HepG2 (cell line): ENCODE measurements at regions not wholly inside any gene's neighbourhood (a gene's known extent, or its start where the extent isn't known, plus 50 kb on each side); places are given as distances from the start of the nearest gene placed in this dataset.

Experiments used
- ETV5 ChIP-seq: IDR thresholded peaks from 2 replicates; pipeline ENCODE4 v1.6.1; 2018; ENCODE audit warnings: missing biosample characterization, missing genetic modification reagents, inconsistent platforms, borderline replicate concordance
- POLR2A ChIP-seq, 2 experiments: IDR thresholded peaks; 2 replicates each; pipeline ENCODE4 v1.6.1; 2011; ENCODE audit warnings: low read depth in 2 of 2, low read length in 2 of 2, mild to moderate bottlenecking in 1 of 2, moderate library complexity in 1 of 2; ENCODE audit not compliant: insufficient read depth in 1 of 2
- RAD21 ChIP-seq: fragments of 450-650 bp; formaldehyde crosslinking; IDR thresholded peaks from 2 replicates; pipeline ENCODE4 v1.5.0; 2020; ENCODE audit warnings: mild to moderate bottlenecking
- ZNF878 ChIP-seq: sonication (generic); formaldehyde crosslinking; IDR thresholded peaks from 2 replicates; pipeline ENCODE4 v1.8.1; 2023; ENCODE audit warnings: mild to moderate bottlenecking, missing genetic modification reagents, moderate library complexity
- TF ChIP-seq, protein P1 (sequence below): IDR thresholded peaks from 2 replicates; pipeline ENCODE4 v1.6.1; 2016
- TF ChIP-seq, protein P2 (sequence below): sonication (generic); formaldehyde crosslinking; IDR thresholded peaks from 2 replicates; pipeline ENCODE4 v1.8.0; 2022; ENCODE audit warnings: mild to moderate bottlenecking, missing genetic modification reagents, moderate library complexity
- TF ChIP-seq, protein P3 (sequence below): IDR thresholded peaks from 2 replicates; pipeline ENCODE4 v1.6.1; 2016; ENCODE audit warnings: low read depth
- TF ChIP-seq, protein P4 (sequence below): sonication (generic); formaldehyde crosslinking; IDR thresholded peaks from 2 replicates; pipeline ENCODE4 v1.5.0; 2020; ENCODE audit warnings: mild to moderate bottlenecking, missing genetic modification reagents, moderate library complexity
- TF ChIP-seq, protein P5 (sequence below): IDR thresholded peaks from 2 replicates; pipeline ENCODE4 v1.6.1; 2016; ENCODE audit warnings: mild to moderate bottlenecking

DNA sequence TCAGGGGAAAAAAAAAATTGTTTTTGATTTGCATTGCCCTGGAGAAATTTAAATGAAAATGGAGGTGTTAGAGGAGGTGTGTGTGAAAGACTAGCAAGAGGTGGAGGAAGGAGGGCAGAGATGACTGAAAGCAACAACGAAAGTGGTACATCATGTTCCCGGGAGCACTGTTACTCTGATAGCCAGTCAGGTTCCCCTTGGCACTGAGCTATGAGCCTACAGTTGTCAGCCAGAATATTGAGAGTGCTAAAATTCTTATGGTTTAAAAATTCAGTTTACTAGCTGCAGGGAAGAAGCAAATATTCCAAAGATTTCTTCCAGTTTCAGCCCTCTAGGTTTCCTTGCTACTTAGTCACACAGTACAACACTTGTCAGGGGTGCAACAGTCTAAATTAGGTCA is 366.7 kb upstream of the DLGAP1 start:
- TF ChIP-seq, protein P1, sequence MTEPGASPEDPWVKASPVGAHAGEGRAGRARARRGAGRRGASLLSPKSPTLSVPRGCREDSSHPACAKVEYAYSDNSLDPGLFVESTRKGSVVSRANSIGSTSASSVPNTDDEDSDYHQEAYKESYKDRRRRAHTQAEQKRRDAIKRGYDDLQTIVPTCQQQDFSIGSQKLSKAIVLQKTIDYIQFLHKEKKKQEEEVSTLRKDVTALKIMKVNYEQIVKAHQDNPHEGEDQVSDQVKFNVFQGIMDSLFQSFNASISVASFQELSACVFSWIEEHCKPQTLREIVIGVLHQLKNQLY (CRISPR knock-in tag) = no peak
- TF ChIP-seq, protein P2, sequence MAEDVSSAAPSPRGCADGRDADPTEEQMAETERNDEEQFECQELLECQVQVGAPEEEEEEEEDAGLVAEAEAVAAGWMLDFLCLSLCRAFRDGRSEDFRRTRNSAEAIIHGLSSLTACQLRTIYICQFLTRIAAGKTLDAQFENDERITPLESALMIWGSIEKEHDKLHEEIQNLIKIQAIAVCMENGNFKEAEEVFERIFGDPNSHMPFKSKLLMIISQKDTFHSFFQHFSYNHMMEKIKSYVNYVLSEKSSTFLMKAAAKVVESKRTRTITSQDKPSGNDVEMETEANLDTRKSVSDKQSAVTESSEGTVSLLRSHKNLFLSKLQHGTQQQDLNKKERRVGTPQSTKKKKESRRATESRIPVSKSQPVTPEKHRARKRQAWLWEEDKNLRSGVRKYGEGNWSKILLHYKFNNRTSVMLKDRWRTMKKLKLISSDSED (CRISPR knock-in tag) = no peak
- TF ChIP-seq ETV5 (CRISPR knock-in tag) (no peak), POLR2A (IDR thresholded peaks at IDR 0.05; ENCODE audit: insufficient read depth in 1 of 2, low read depth in 2 of 2, low read length in 2 of 2) (no peak), ZNF878 (no peak), RAD21 (CRISPR knock-in tag) (no peak)
- TF ChIP-seq, protein P3, sequence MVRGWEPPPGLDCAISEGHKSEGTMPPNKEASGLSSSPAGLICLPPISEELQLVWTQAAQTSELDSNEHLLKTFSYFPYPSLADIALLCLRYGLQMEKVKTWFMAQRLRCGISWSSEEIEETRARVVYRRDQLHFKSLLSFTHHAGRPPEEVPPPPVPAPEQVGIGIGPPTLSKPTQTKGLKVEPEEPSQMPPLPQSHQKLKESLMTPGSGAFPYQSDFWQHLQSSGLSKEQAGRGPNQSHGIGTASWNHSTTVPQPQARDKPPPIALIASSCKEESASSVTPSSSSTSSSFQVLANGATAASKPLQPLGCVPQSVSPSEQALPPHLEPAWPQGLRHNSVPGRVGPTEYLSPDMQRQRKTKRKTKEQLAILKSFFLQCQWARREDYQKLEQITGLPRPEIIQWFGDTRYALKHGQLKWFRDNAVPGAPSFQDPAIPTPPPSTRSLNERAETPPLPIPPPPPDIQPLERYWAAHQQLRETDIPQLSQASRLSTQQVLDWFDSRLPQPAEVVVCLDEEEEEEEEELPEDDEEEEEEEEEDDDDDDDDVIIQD (CRISPR knock-in tag) = no peak
- TF ChIP-seq, protein P4, sequence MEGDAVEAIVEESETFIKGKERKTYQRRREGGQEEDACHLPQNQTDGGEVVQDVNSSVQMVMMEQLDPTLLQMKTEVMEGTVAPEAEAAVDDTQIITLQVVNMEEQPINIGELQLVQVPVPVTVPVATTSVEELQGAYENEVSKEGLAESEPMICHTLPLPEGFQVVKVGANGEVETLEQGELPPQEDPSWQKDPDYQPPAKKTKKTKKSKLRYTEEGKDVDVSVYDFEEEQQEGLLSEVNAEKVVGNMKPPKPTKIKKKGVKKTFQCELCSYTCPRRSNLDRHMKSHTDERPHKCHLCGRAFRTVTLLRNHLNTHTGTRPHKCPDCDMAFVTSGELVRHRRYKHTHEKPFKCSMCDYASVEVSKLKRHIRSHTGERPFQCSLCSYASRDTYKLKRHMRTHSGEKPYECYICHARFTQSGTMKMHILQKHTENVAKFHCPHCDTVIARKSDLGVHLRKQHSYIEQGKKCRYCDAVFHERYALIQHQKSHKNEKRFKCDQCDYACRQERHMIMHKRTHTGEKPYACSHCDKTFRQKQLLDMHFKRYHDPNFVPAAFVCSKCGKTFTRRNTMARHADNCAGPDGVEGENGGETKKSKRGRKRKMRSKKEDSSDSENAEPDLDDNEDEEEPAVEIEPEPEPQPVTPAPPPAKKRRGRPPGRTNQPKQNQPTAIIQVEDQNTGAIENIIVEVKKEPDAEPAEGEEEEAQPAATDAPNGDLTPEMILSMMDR (CRISPR knock-in tag) = no peak
- TF ChIP-seq, protein P5, sequence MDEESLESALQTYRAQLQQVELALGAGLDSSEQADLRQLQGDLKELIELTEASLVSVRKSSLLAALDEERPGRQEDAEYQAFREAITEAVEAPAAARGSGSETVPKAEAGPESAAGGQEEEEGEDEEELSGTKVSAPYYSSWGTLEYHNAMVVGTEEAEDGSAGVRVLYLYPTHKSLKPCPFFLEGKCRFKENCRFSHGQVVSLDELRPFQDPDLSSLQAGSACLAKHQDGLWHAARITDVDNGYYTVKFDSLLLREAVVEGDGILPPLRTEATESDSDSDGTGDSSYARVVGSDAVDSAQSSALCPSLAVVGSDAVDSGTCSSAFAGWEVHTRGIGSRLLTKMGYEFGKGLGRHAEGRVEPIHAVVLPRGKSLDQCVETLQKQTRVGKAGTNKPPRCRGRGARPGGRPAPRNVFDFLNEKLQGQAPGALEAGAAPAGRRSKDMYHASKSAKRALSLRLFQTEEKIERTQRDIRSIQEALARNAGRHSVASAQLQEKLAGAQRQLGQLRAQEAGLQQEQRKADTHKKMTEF = no peak
